HCT116 (cell line): ENCODE measurements at regions not wholly inside any gene's neighbourhood (a gene's known extent, or its start where the extent isn't known, plus 50 kb on each side); places are given as distances from the start of the nearest gene placed in this dataset.

ENCODE experiments used
- CTCF ChIP-seq, 3 experiments: fragments of 200-600 bp in 1 of 3; sonication (generic) in 1 of 3; IDR thresholded peaks in 2 of 3; conservative IDR thresholded peaks in 1 of 3; 2 replicates each; pipeline ENCODE4 v1.5.1; 2012 to 2017; ENCODE audit warnings: low read depth in 2 of 3, low read length in 2 of 3, antibody characterized with exemption in 1 of 3, borderline replicate concordance in 1 of 3, control low read depth in 1 of 3, mild to moderate bottlenecking in 1 of 3, mixed read lengths in 1 of 3, mixed run types in 1 of 3, moderate library complexity in 1 of 3; ENCODE audit not compliant: insufficient read depth in 1 of 3
- MAX ChIP-seq: IDR thresholded peaks from 2 replicates; pipeline ENCODE4 v1.6.1; 2012
- SIN3A ChIP-seq: IDR thresholded peaks from 2 replicates; pipeline ENCODE4 v1.6.1; 2012; ENCODE audit warnings: low read depth
- SRF ChIP-seq: IDR thresholded peaks from 2 replicates; pipeline ENCODE4 v1.6.1; 2012; ENCODE audit warnings: low read depth
- TF ChIP-seq, protein P1 (sequence below): IDR thresholded peaks from 2 replicates; pipeline ENCODE4 v1.6.1; 2012

DNA sequence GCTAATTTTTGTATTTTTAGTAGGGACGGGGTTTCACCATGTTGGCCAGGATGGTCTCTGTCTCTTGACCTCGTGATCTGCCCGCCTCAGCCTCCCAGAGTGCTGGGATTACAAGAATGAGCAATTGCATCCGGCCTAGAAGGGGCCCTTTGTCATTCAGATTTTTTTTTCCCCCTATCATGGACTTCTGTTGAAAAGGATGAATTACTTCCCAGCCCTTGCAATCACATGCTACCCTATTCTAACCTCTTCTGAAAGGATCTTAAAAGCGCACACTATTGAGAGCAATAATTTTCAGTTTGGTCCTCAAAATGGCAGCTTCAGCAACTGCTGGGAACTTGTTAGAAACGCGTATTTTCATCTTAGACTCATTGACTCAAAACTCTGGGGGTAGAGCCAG is 575.6 kb upstream of the KIRREL3 start:
- TF ChIP-seq SRF (no peak), MAX (no peak), CTCF (IDR thresholded peaks at IDR 0.05 in 2 of 3, conservative IDR thresholded peaks at IDR 0.05 in 1 of 3; ENCODE audit: borderline replicate concordance in 1 of 3, insufficient read depth in 1 of 3, low read depth in 2 of 3, low read length in 2 of 3) (no peak), SIN3A (no peak)
- TF ChIP-seq, protein P1, sequence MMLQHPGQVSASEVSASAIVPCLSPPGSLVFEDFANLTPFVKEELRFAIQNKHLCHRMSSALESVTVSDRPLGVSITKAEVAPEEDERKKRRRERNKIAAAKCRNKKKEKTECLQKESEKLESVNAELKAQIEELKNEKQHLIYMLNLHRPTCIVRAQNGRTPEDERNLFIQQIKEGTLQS = no peak
